Uterus (tissue), 2 donors: ENCODE measurements at regions not wholly inside any gene's neighbourhood (a gene's known extent, or its start where the extent isn't known, plus 50 kb on each side); places are given as distances from the start of the nearest gene placed in this dataset.

Experiments used
- POLR2A ChIP-seq, 2 donors: fragments of 450-650 bp; IDR thresholded peaks; one replicate each; pipeline ENCODE4 v1.6.1; 2016; ENCODE audit warnings: antibody characterized with exemption in 2 of 2, mild to moderate bottlenecking in 1 of 2, moderate library complexity in 1 of 2
- TF ChIP-seq, protein P1 (sequence below), 4 experiments: fragments of 200-600 bp in 2 of 4; fragments of 450-650 bp in 2 of 4; sonication (generic) in 2 of 4; IDR thresholded peaks; one replicate each; pipeline ENCODE4 v1.5.1; 2016 to 2019; ENCODE audit warnings: antibody characterized with exemption in 4 of 4, mild to moderate bottlenecking in 2 of 4, moderate library complexity in 1 of 4

DNA sequence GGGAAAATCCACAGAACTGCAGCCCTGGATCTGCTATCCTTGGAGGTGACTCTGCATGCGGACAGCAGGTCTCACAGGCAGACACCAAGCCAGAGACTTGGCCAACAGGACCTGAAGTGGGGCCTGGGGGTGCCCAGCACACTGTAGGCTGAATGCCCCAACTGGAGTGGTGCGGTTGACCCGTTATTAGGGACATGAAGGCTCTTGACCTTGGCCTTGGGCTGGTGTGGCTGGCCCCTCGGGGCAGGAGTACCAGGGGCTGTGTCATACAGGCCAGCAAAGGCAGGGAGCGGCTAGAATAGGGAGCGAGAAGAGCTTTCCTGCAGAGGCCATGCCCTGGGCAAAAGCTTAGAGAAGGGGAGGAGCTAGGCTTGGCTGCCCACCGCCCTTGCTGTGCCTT is 153.2 kb upstream of the MVB12B start:
- TF ChIP-seq POLR2A (IDR thresholded peaks at IDR 0.05) = no peak
- TF ChIP-seq, protein P1, sequence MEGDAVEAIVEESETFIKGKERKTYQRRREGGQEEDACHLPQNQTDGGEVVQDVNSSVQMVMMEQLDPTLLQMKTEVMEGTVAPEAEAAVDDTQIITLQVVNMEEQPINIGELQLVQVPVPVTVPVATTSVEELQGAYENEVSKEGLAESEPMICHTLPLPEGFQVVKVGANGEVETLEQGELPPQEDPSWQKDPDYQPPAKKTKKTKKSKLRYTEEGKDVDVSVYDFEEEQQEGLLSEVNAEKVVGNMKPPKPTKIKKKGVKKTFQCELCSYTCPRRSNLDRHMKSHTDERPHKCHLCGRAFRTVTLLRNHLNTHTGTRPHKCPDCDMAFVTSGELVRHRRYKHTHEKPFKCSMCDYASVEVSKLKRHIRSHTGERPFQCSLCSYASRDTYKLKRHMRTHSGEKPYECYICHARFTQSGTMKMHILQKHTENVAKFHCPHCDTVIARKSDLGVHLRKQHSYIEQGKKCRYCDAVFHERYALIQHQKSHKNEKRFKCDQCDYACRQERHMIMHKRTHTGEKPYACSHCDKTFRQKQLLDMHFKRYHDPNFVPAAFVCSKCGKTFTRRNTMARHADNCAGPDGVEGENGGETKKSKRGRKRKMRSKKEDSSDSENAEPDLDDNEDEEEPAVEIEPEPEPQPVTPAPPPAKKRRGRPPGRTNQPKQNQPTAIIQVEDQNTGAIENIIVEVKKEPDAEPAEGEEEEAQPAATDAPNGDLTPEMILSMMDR (IDR thresholded peaks at IDR 0.05) = no peak
